ENCODE measurements at regions not wholly inside any gene's neighbourhood (a gene's known extent, or its start where the extent isn't known, plus 50 kb on each side); places are given as distances from the start of the nearest gene placed in this dataset.

DNA sequence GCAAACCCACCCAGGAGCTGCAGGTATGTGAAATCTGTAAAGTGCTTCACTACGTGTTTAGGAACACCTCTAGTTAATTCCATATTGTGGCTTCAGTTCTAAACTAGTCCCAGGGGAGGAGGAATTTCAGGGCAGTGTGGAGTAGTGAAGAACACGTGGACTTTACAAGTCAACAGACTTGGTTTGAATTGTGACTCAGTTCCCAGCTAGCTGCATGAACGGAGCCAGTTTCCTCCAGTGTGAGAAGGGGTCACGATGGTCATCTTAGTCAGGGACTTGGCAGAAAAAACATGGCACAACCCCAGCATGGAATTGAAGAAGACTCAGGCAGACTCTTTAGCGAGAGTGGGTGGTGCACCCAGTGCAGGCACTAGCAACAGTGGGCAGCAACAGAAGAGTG is 175.7 kb upstream of the UBL3 start:
- no peak for DNase-seq (ENCODE audit: low spot score)
- Histone ChIP-seq H3K9me3 (ENCODE audit: low read depth, low read length, poor library complexity, severe bottlenecking) (no peaks in the 10 kb centered on the region), H3K27ac (ENCODE audit: low read depth, low read length, poor library complexity, severe bottlenecking) (no peak overlapping the region), H3K27me3 (replicated peaks; ENCODE audit: insufficient read depth, low read depth, low read length, poor library complexity) (no peaks in the 10 kb centered on the region), H3K4me3 (ENCODE audit: low read depth, low read length, poor library complexity, severe bottlenecking) (no peak overlapping the region), H3K4me1 (ENCODE audit: insufficient read depth, low read length, poor library complexity, severe bottlenecking) (peaks cover 8% of the 10 kb centered on the region), H3K36me3 (ENCODE audit: insufficient read depth, low read length, poor library complexity, severe bottlenecking) (no peaks in the 10 kb centered on the region)
- intact Hi-C loops (cut with micrococcal nuclease; ENCODE audit: unreplicated experiment), result no loop called here
- no TSS peak for BruUV-seq (replicated peaks)
- CTCF ChIA-PET, result no interaction called here
- TF ChIP-seq EZH2 (IDR thresholded peaks at IDR 0.05; ENCODE audit: borderline replicate concordance, low read depth, low read length, poor library complexity, severe bottlenecking), result no peak
- TF ChIP-seq, protein P1, sequence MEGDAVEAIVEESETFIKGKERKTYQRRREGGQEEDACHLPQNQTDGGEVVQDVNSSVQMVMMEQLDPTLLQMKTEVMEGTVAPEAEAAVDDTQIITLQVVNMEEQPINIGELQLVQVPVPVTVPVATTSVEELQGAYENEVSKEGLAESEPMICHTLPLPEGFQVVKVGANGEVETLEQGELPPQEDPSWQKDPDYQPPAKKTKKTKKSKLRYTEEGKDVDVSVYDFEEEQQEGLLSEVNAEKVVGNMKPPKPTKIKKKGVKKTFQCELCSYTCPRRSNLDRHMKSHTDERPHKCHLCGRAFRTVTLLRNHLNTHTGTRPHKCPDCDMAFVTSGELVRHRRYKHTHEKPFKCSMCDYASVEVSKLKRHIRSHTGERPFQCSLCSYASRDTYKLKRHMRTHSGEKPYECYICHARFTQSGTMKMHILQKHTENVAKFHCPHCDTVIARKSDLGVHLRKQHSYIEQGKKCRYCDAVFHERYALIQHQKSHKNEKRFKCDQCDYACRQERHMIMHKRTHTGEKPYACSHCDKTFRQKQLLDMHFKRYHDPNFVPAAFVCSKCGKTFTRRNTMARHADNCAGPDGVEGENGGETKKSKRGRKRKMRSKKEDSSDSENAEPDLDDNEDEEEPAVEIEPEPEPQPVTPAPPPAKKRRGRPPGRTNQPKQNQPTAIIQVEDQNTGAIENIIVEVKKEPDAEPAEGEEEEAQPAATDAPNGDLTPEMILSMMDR (conservative IDR thresholded peaks at IDR 0.05; ENCODE audit: low read depth, low read length), result no peak
- POLR2A ChIA-PET (ENCODE audit: low non-redundant PET), result no interaction called here

DNA sequence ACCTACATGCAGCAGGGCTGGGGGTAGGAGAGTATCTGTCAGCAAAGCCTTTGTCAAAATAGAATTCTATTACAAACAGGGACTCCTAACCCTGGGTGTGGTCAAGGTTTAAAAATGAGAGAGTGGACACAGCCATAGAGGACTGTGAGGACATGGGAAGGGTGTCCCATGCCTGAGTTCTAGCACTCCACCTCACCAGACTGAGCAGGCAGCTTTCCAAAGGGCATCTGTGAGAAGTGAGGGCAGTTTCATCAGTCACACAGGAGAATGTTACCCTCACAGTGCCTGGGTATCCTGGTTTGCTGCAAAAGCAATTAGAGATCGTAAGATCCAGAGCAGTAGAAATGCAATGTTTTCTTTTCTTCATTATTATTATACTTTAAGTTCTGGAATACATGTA is 174.9 kb upstream of the UBL3 start:
- Histone ChIP-seq H3K36me3 (ENCODE audit: insufficient read depth, low read length, poor library complexity, severe bottlenecking) (no peaks in the 10 kb centered on the region), H3K27me3 (replicated peaks; ENCODE audit: insufficient read depth, low read depth, low read length, poor library complexity) (no peaks in the 10 kb centered on the region), H3K9me3 (ENCODE audit: low read depth, low read length, poor library complexity, severe bottlenecking) (no peaks in the 10 kb centered on the region), H3K4me1 (ENCODE audit: insufficient read depth, low read length, poor library complexity, severe bottlenecking) (peaks cover 13% of the 10 kb centered on the region), H3K4me3 (ENCODE audit: low read depth, low read length, poor library complexity, severe bottlenecking) (no peak overlapping the region), H3K27ac (ENCODE audit: low read depth, low read length, poor library complexity, severe bottlenecking) (no peak overlapping the region)
- BruUV-seq (replicated peaks), result no TSS peak
- no peak for DNase-seq (ENCODE audit: low spot score)
- ChIA-PET POLR2A (ENCODE audit: low non-redundant PET) (no interaction called here), CTCF (no interaction called here)
- intact Hi-C loops (cut with micrococcal nuclease; ENCODE audit: unreplicated experiment), result no loop called here
- TF ChIP-seq, protein P1 (conservative IDR thresholded peaks at IDR 0.05; ENCODE audit: low read depth, low read length), result no peak
- no peak for TF ChIP-seq EZH2 (IDR thresholded peaks at IDR 0.05; ENCODE audit: borderline replicate concordance, low read depth, low read length, poor library complexity, severe bottlenecking)

DNA sequence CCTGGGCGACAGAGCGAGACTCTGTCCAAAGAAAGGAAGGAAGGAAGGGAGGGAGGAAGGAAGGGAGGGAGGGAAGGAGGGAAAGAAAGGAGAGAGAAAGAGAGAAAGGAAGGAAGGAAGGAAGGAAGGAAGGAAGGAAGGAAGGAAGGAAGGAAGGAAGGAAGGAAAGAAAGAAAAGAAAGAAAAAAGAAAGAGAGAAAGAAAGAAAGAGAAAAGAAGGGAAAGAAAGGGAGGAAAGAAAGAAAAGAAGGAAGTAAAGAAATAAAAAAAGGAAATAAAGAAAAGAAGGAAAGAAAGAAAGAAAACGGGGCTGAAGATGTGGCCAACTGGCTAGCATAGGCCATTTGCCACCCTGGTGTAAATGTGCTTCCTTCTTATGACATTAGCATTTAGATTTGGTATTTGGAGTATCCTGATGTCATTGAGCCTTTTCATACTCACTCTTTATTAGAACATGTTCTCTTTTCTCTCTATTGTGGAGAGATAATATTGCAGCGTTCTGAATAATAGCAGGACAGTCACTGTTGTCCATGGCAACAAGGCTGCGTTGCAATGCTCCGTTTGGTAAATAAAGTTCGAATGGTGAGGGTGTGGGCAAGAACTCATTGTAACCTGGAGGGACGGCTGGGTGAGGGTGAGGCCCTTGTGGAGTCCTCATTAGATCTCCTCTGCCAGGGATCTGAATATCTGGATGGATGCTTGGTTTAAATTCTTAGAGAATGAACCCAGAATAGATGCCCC is 173.9 kb upstream of the UBL3 start:
- intact Hi-C loops (cut with micrococcal nuclease; ENCODE audit: unreplicated experiment), result no loop called here

More for the DNA sequence above, 173.9 kb upstream of the UBL3 start:
- Histone ChIP-seq H3K27me3 (replicated peaks; ENCODE audit: insufficient read depth, low read depth, low read length, poor library complexity) (no peaks in the 10 kb centered on the region), H3K4me3 (ENCODE audit: low read depth, low read length, poor library complexity, severe bottlenecking) (no peak overlapping the region), H3K9me3 (ENCODE audit: low read depth, low read length, poor library complexity, severe bottlenecking) (no peaks in the 10 kb centered on the region), H3K36me3 (ENCODE audit: insufficient read depth, low read length, poor library complexity, severe bottlenecking) (no peaks in the 10 kb centered on the region), H3K27ac (ENCODE audit: low read depth, low read length, poor library complexity, severe bottlenecking) (no peak overlapping the region), H3K4me1 (ENCODE audit: insufficient read depth, low read length, poor library complexity, severe bottlenecking) (peaks cover 23% of the 10 kb centered on the region)
- BruUV-seq (replicated peaks), result no TSS peak
- ChIA-PET POLR2A (ENCODE audit: low non-redundant PET) (no interaction called here), CTCF (no interaction called here)
- DNase-seq (ENCODE audit: low spot score), result no peak
- TF ChIP-seq EZH2 (IDR thresholded peaks at IDR 0.05; ENCODE audit: borderline replicate concordance, low read depth, low read length, poor library complexity, severe bottlenecking), result no peak
- TF ChIP-seq, protein P1 (conservative IDR thresholded peaks at IDR 0.05; ENCODE audit: low read depth, low read length), result no peak
